Naive thymus-derived CD4-positive, alpha-beta T cell (primary cell): ENCODE measurements at regions not wholly inside any gene's neighbourhood (a gene's known extent, or its start where the extent isn't known, plus 50 kb on each side); places are given as distances from the start of the nearest gene placed in this dataset.

Experiments
- ATAC-seq: fragments of 150-1000 bp; cut with Tn5 transposase; 2 replicates; pipeline ENCODE4 v1.10.0; 2021; ENCODE audit warnings: mild to moderate bottlenecking, moderate library complexity
- CTCF ChIA-PET: fragments of 350-600 bp; sonication (Branson Sonifier 250); formaldehyde crosslinking; loops from one replicate; lab custom pipeline; 2021; ENCODE audit warnings: antibody characterized with exemption; lab: Charles Lee
- POLR2A ChIA-PET: fragments of 350-600 bp; sonication (Branson Sonifier 250); formaldehyde crosslinking; loops from one replicate; lab custom pipeline; 2021; ENCODE audit warnings: antibody characterized with exemption, inconsistent platforms; lab: Charles Lee
- DNase-seq, 9 donors: peaks; one replicate each; pipeline versions ENCODE4 v3.0.0 to v3.0.0-alpha.2; 2020 to 2022; ENCODE audit warnings: mixed read lengths in 1 of 9
- H3K27ac ChIP-seq: one replicate; pipeline ENCODE4 v1.7.0; 2013; ENCODE audit warnings: mild to moderate bottlenecking, low read depth, low read length, moderate library complexity
- H3K27me3 ChIP-seq, 2 donors: one replicate each; pipeline ENCODE4 v1.7.0; 2013; ENCODE audit warnings: low read length in 2 of 2, mild to moderate bottlenecking in 2 of 2, moderate library complexity in 2 of 2; ENCODE audit not compliant: control insufficient read depth in 2 of 2, insufficient read depth in 2 of 2
- H3K36me3 ChIP-seq, 3 experiments: 1 replicate in 2 of 3; 2 replicates in 1 of 3; pipeline ENCODE4 v1.7.0; 2013; ENCODE audit warnings: low read length in 3 of 3, mild to moderate bottlenecking in 3 of 3, moderate library complexity in 1 of 3; ENCODE audit not compliant: insufficient read depth in 3 of 3, control insufficient read depth in 2 of 3
- H3K4me1 ChIP-seq, 2 donors: one replicate each; pipeline ENCODE4 v1.7.0; 2013; ENCODE audit warnings: low read length in 2 of 2, mild to moderate bottlenecking in 2 of 2, moderate library complexity in 1 of 2; ENCODE audit not compliant: control insufficient read depth in 2 of 2, insufficient read depth in 2 of 2
- H3K4me3 ChIP-seq: 2 replicates; pipeline ENCODE4 v1.7.0; 2013; ENCODE audit warnings: mild to moderate bottlenecking, low read length
- H3K9me3 ChIP-seq, 3 experiments: 1 replicate in 2 of 3; 2 replicates in 1 of 3; pipeline ENCODE4 v1.7.0; 2013; ENCODE audit warnings: low read length in 3 of 3; ENCODE audit not compliant: control insufficient read depth in 2 of 3
- H3K27ac Mint-ChIP-seq, 9 donors: one replicate each; pipeline ENCODE4 v1.8.0; 2020 to 2022; ENCODE audit warnings: mixed read lengths in 9 of 9, mild to moderate bottlenecking in 8 of 9, moderate library complexity in 5 of 9, inconsistent platforms in 2 of 9
- H3K27me3 Mint-ChIP-seq, 5 donors: one replicate each; pipeline ENCODE4 v1.8.0; 2021 to 2022; ENCODE audit warnings: mixed read lengths in 5 of 5, mild to moderate bottlenecking in 1 of 5
- H3K36me3 Mint-ChIP-seq, 5 donors: one replicate each; pipeline ENCODE4 v1.8.0; 2020 to 2022; ENCODE audit warnings: mixed read lengths in 5 of 5, mild to moderate bottlenecking in 3 of 5, inconsistent platforms in 1 of 5
- H3K4me1 Mint-ChIP-seq, 7 donors: one replicate each; pipeline ENCODE4 v1.8.0; 2020 to 2022; ENCODE audit warnings: mixed read lengths in 7 of 7, mild to moderate bottlenecking in 3 of 7, inconsistent platforms in 1 of 7
- H3K4me3 Mint-ChIP-seq, 10 donors: one replicate each; pipeline ENCODE4 v1.8.0; 2020 to 2022; ENCODE audit warnings: mild to moderate bottlenecking in 10 of 10, mixed read lengths in 10 of 10, moderate library complexity in 6 of 10, inconsistent platforms in 2 of 10
- H3K9me3 Mint-ChIP-seq, 11 donors: one replicate each; pipeline ENCODE4 v1.8.0; 2020 to 2022; ENCODE audit warnings: mixed read lengths in 11 of 11, mild to moderate bottlenecking in 4 of 11, inconsistent platforms in 1 of 11, moderate library complexity in 1 of 11
- intact Hi-C, 2 donors: fragments of 100-400 bp; cut with micrococcal nuclease; formaldehyde crosslinking; loops; one replicate each; pipeline ENCODE4 v1.15.1; 2023

DNA sequence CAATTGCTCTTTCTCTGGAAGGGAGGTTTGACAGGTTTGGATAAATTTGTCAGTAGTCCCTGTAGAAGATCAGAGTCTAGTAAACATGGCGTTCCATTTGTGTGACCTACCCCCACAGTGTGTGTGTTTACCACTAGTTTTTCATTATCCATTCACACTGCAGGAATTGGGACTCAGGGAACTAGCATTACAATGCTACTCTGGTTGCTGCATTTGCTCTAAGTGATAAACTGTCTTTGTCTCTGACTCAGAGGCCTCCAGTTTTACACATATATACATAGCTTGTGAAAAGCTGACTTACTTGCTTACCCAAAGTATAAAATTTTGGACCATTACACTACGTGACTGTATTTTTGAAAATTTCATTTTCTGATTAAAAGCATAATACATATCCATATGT, 1604.0 kb downstream of the REEP3 start:
- Mint-ChIP-seq H3K36me3 (no peaks in the 10 kb centered on the region), H3K27ac (no peak overlapping the region), H3K27me3 (no peaks in the 10 kb centered on the region), H3K4me3 (no peak overlapping the region), H3K4me1 (no peaks in the 10 kb centered on the region), H3K9me3 (peaks cover 0 to 12% (median 4%) of the 10 kb centered on the region in 11 donors)
- no peak for DNase-seq
- no peaks in the 10 kb centered on the region for H3K27me3 ChIP-seq
- H3K27ac ChIP-seq = no peak overlapping the region
- CTCF ChIA-PET = no interaction called here
- H3K36me3 ChIP-seq = no peaks in the 10 kb centered on the region
- no peak for ATAC-seq
- POLR2A ChIA-PET = no interaction called here
- intact Hi-C loops = no loop called here
- H3K4me3 ChIP-seq = no peak overlapping the region
- no peaks in the 10 kb centered on the region for H3K9me3 ChIP-seq
- H3K4me1 ChIP-seq = no peaks in the 10 kb centered on the region

- no peak overlapping the region for H3K4me3 ChIP-seq
- ChIA-PET CTCF (no interaction called here), POLR2A (no interaction called here)
- ATAC-seq (no peak), DNase-seq (no peak)
- H3K4me3 Mint-ChIP-seq = no peak overlapping the region
- no peaks in the 10 kb centered on the region for H3K4me1 Mint-ChIP-seq
- intact Hi-C loops = no loop called here
- H3K4me1 ChIP-seq = no peaks in the 10 kb centered on the region
- H3K27ac Mint-ChIP-seq = no peak overlapping the region
- no peak overlapping the region for H3K27ac ChIP-seq
- H3K9me3 ChIP-seq = no peaks in the 10 kb centered on the region
- H3K27me3 ChIP-seq = no peaks in the 10 kb centered on the region
- no peaks in the 10 kb centered on the region for H3K36me3 Mint-ChIP-seq
- no peaks in the 10 kb centered on the region for H3K36me3 ChIP-seq
- H3K9me3 Mint-ChIP-seq = peaks cover 0 to 10% (median 4%) of the 10 kb centered on the region in 11 donors
- no peaks in the 10 kb centered on the region for H3K27me3 Mint-ChIP-seq
These were observed 1605.1 kb downstream of the REEP3 start for GRCh38 chr10:65126288-65126687.

- Mint-ChIP-seq H3K4me1 (no peaks in the 10 kb centered on the region), H3K27ac (no peak overlapping the region), H3K4me3 (no peak overlapping the region), H3K9me3 (peaks cover 0 to 7% (median 2%) of the 10 kb centered on the region in 11 donors), H3K36me3 (no peaks in the 10 kb centered on the region), H3K27me3 (no peaks in the 10 kb centered on the region)
- no peaks in the 10 kb centered on the region for H3K36me3 ChIP-seq
- no peak for ATAC-seq
- H3K9me3 ChIP-seq = no peaks in the 10 kb centered on the region
- POLR2A ChIA-PET = no interaction called here
- no peak overlapping the region for H3K4me3 ChIP-seq
- no peaks in the 10 kb centered on the region for H3K4me1 ChIP-seq
- no peak for DNase-seq
- CTCF ChIA-PET = no interaction called here
- no peaks in the 10 kb centered on the region for H3K27me3 ChIP-seq
- no peak overlapping the region for H3K27ac ChIP-seq
- intact Hi-C loops = no loop called here
These were observed 1607.1 kb downstream of the REEP3 start for GRCh38 chr10:65128277-65128676.

- ATAC-seq (no peak), DNase-seq (no peak)
- ChIA-PET POLR2A (interaction anchor here (0.6 kb wide), 1 partner anchor 370 kb away, joined by 5 read pairs; no protein-coding TSS in a partner anchor), CTCF (no interaction called here)
- Histone ChIP-seq H3K36me3 (no peaks in the 10 kb centered on the region), H3K4me1 (no peaks in the 10 kb centered on the region), H3K27me3 (no peaks in the 10 kb centered on the region), H3K27ac (no peak overlapping the region), H3K9me3 (no peaks in the 10 kb centered on the region), H3K4me3 (no peak overlapping the region)
- Mint-ChIP-seq H3K36me3 (no peaks in the 10 kb centered on the region), H3K27ac (no peak overlapping the region), H3K4me3 (no peak overlapping the region), H3K4me1 (no peaks in the 10 kb centered on the region), H3K27me3 (no peaks in the 10 kb centered on the region), H3K9me3 (peaks cover 0 to 5% (median 0%) of the 10 kb centered on the region in 11 donors)
- intact Hi-C loops = no loop called here
These were observed 1609.1 kb downstream of the REEP3 start for GRCh38 chr10:65130162-65130758.

DNA sequence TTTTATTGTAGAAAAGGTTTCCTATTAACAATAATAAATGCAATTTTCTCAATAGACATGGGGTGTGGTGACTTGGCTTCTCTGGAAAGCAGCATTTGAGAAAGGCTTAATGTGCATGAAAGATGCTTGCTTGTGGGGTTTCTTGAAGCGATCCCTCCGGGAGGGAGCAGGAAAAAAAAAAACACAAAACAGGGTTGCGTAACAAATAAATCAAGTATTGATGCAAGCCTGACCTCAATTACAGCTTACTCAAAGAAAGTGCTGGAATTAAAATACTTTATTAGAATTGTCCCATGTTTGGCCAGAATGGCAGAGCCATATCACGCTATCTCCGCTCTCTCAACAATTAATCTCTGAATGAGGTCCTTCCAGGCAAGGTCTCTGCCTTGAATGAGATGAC, 1612.5 kb downstream of the REEP3 start:
- CTCF ChIA-PET = no interaction called here
- Mint-ChIP-seq H3K36me3 (no peaks in the 10 kb centered on the region), H3K9me3 (peaks cover 0 to 2% (median 0%) of the 10 kb centered on the region in 11 donors), H3K4me1 (no peaks in the 10 kb centered on the region), H3K4me3 (no peak overlapping the region), H3K27me3 (no peaks in the 10 kb centered on the region), H3K27ac (no peak overlapping the region)
- no peak overlapping the region for H3K4me3 ChIP-seq
- no peak for DNase-seq
- no peaks in the 10 kb centered on the region for H3K27me3 ChIP-seq
- no peaks in the 10 kb centered on the region for H3K36me3 ChIP-seq
- ATAC-seq = no peak
- H3K9me3 ChIP-seq = no peaks in the 10 kb centered on the region
- H3K4me1 ChIP-seq = no peaks in the 10 kb centered on the region
- POLR2A ChIA-PET = no interaction called here
- intact Hi-C loops = no loop called here
- no peak overlapping the region for H3K27ac ChIP-seq

GRCh38 chr10:65135508-65135907, 1614.3 kb downstream of the REEP3 start:
- Mint-ChIP-seq H3K27ac (no peak overlapping the region), H3K9me3 (peaks cover 0 to 2% (median 0%) of the 10 kb centered on the region in 11 donors)

DNA sequence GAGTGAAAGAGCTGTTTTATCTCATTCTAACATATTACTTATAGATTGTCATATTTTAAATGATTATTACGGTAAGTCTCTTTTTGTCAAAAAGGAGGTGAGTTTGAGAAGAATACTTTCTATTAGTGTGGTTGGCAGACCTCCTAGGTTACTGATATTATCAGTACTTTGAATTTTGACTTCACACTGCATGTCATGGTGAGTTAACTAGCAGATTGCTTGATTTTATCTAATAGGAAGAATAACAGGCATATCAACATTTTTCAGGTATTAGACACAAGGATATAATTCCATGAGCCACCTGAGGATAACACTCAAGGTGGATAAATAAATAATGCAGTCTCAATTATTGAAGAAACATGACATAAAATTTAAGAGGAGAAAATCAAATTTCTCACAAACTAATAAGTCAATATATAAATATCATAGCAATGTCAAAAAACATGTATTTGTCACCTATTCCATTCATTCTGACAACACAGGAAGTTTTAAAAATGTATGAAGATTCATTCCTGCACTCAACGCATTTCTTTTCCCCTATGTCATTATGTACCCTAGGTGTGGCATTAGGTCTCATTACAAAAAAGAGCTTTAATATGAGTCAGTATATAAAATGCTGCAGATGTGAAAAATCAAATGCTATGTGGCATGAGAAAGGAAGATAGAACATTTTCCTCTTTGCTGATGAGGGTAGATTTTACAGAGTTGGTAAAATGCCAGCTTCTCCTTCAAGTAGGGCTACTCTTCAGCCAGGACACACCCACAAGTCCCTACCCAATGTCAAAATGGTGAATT, 1621.6 kb downstream of the REEP3 start:
- DNase-seq (no peak), ATAC-seq (no peak)
- Histone ChIP-seq H3K36me3 (no peaks in the 10 kb centered on the region), H3K4me3 (no peak overlapping the region), H3K27ac (no peak overlapping the region), H3K4me1 (no peaks in the 10 kb centered on the region), H3K9me3 (no peaks in the 10 kb centered on the region), H3K27me3 (no peaks in the 10 kb centered on the region)
- no peak overlapping the region for H3K4me3 Mint-ChIP-seq
- POLR2A ChIA-PET = no interaction called here
- no peak overlapping the region for H3K27ac Mint-ChIP-seq
- H3K36me3 Mint-ChIP-seq = no peaks in the 10 kb centered on the region
- CTCF ChIA-PET = no interaction called here
- H3K27me3 Mint-ChIP-seq = no peaks in the 10 kb centered on the region
- no peaks in the 10 kb centered on the region for H3K4me1 Mint-ChIP-seq
- H3K9me3 Mint-ChIP-seq = peaks cover 0 to 8% (median 0%) of the 10 kb centered on the region in 11 donors
- intact Hi-C loops = no loop called here

More at GRCh38 chr10:65135508-65135907, 1614.3 kb downstream of the REEP3 start:
- Histone ChIP-seq H3K27ac (no peak overlapping the region), H3K36me3 (no peaks in the 10 kb centered on the region), H3K4me3 (no peak overlapping the region), H3K9me3 (no peaks in the 10 kb centered on the region), H3K4me1 (no peaks in the 10 kb centered on the region), H3K27me3 (no peaks in the 10 kb centered on the region)
- intact Hi-C loops = no loop called here
- Mint-ChIP-seq H3K27me3 (no peaks in the 10 kb centered on the region), H3K4me1 (no peaks in the 10 kb centered on the region), H3K4me3 (no peak overlapping the region), H3K36me3 (no peaks in the 10 kb centered on the region)
- ATAC-seq = no peak
- CTCF ChIA-PET = no interaction called here
- POLR2A ChIA-PET = no interaction called here
- DNase-seq = no peak
